HG02571 (cell line): ENCODE measurements at regions not wholly inside any gene's neighbourhood (a gene's known extent, or its start where the extent isn't known, plus 50 kb on each side); places are given as distances from the start of the nearest gene placed in this dataset.
"Not testable (repeated sequence)": the region's sequence is repeated elsewhere in the genome, so short reads cannot be mapped to it uniquely, and the experiment has no call there.

Experiments used
- ATAC-seq: cut with Tn5 transposase; IDR thresholded peaks from one replicate; pipeline ENCODE4 v1.9.1; 2021; ENCODE audit warnings: mild to moderate bottlenecking, moderate library complexity; ENCODE audit not compliant: unreplicated experiment

DNA sequence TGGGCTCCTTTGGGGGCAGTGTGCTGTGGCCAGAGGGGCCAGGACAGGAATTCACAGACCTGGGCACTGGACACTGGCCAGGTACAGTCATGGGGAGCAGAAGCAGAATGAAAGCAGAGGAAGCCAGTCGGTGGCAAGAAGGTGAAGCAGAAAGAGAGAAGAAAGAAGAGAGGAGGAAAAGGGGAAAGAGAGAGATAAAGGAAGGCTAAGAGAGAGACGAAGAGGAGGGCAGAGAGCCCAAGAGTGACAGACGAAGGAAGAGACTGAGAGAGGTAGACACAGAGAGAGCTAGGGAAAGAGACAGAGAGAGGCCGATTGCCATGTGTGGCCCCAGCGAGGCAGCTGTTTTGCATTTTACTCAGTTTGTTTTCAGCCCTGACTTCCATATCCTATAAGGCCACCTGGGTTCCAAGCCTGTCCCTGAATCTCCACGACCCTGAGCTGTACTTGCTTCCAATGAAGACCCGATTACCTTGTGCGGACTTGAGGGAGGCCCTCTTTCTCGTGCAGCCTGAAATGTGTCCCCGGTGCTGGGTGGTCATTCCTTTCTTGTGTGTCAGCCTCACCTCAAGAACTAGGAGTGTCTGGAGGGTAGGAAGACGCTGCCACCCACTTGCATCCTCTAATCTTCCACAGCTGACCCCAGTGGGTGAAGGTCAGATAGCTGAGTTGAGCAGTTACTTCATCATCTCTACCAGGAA, 73.9 kb downstream of the LSM3 start:
- no peak for ATAC-seq

DNA sequence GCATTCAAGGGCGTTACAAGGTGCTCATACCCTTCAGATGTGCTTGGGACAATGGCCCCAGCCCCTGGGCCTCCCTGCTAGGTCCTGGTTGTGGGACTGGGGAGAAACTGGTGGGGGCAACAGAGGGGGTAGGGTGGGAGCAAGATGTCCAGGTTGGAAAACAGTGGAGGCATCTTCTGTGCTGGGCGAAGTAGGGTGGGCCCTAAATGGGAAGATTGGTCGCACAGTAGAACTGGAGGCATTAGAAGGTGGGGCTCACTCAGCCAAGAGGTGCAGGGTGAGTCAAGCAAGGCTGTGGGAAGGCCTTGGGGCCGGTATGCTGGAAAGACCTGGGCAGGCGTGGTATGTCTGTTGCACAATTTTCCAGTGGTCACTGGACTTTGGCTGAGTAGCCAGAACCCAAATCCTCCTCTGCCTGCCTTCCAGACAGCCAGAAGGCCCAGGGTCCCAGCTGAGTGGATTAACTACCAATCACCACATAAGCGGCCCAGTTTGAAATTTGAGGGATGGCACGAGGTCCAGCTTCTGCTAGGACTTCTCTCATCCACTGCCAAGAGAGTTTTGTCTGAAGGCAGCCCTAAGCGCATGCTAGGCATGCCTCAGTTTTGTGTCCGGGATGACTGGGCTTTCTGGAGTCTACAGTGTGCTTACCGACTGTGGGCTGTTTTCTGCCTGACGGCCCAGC, 74.5 kb downstream of the LSM3 start:
- ATAC-seq, result no peak

GRCh38 chr3:14253707-14254382, 75.2 kb downstream of the LSM3 start:
- ATAC-seq, result no peak

- ATAC-seq, result no peak
Observed at GRCh38 chr3:14254812-14255702, 76.4 kb downstream of the LSM3 start.

DNA sequence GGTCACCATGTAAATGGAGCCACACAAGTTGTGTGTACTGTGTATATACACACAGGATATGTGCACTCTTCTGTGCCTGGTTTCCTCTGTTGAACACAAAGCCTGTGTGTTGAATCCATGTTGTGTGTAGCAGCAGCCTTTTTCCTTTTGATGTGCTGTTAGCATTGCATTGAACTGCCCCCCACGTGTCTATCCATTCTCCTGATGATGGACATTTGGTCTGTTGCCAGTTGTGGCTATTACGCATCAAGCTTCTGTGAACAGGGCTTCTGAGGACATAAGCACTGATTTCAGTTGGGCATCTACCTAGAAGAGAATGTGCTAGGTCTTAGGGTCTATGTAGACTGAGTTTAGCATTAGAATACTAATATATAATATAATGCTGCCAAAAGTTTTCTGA, 77.4 kb downstream of the LSM3 start:
- no peak for ATAC-seq

- no peak for ATAC-seq
Observed at GRCh38 chr3:14256561-14257342, 78.1 kb downstream of the LSM3 start.

DNA sequence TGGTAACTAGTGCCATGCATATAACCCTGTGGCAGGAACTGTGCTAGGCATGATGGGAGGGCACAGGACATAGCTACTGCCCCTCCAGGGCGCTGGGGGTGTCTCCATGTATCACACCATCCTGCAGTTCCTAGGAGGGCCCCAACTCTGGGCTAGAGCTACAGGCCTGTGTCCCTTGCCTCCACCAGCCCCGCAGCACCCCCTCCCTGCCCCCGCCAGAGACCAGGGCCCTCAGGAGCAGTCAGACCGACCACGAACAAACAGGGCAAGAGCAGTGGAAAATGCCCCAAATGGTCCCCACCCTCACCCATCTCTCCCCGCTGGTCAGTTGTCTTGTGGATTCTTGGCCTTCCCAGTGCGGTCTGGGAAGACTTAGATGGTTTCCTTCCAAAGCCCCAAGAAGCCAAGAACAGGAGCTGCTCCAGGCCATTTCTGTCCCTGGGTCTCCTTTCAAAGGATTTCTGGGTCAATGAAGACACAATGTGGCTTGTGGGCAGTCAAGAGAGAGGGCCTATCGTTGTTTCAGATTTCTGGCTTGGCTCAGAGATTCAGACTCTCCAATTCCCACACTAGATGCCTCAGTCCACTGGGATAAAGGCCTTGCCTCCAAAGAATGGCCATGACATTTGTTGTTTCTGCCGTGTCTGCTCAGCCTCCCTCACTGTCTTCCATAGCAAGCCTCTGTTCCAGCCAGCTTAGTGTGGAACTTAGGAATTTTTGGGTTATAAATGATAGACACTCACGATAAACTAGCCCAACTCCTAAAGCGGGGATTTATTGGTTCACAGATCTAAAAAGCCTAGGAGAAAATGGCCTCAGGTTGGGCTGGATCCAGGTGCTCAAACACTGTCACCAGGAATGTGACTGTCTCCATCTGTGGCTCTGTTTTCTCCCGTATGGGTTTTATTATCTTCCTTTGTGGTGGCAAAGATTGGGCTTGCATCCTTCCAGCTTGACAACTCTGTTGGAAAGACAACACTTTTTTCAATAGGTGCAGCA, 80.6 kb downstream of the LSM3 start:
- no peak for ATAC-seq

GRCh38 chr3:14260463-14260862, 81.8 kb downstream of the LSM3 start:
- ATAC-seq, result no peak

- ATAC-seq, result no peak
Observed at GRCh38 chr3:14261229-14261628, 82.6 kb downstream of the LSM3 start.

DNA sequence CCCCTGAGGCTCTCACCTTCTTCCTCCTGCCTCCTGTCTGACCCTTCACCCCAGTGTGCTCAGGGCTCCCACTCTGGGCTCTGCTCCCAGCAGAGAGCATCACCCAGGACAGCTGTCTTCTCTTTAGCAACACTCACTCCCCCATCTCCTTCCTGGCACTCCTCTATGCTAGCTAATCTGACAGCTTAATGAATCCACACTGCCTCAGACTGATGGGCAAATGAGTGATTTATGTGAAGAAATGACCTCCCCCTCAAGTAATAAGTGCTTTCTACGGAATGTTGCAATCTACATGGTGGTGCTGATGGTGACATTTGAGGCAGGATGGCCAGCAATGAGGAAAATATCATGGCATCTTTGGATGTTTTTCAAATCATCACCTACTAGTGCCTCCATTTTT, 83.6 kb downstream of the LSM3 start:
- ATAC-seq, result no peak

DNA sequence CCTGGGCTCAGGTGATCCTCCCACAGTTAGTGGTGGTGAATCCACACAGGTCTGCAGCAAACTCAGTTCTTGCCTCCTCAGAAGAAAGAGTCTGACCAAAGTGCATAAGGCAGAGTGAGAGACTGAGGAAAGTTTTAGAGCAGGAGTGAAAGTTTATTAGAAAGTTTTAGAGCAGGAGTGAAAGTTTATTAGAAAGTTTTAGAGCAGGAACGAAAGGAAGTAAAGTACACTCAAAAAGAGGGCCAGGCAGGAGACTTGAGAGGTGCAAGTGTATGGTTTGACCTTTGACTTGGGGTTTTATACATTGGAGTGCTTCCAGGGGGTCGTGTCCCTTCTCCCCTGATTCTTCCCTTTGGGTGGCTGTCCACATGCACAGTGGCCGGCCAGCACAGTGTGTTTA, 84.2 kb downstream of the LSM3 start:
- no peak for ATAC-seq

DNA sequence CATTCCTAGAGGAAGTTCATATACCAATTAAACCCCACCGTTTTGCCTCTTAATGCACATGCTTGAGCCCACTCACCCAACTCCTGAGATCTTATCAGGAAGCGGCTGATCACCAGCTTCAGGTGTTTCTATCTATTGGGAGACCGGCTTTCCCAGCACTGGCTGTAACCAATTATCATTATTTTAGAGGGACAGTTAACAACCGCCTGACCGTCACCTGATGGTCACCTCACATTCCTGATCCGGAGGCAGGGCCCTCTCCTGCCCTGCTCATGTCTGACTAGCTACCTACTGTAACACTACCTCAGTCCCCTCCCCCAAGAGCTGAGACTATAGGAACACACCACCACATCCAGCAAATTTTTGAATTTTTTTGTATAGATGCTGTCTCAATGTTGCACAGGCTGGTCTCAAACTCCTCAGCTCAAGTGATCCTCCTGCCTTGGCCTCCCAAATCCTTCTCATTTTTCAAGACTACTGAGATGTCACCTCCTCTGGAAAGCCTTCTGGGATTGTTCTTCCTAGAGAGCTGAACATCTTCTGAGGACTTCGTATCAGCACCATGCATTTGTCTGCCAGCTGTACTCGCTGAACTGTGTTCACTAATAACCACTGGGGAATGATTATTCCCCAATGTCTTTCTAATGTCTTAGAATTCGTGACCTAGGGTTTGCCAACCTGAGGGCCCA, 84.8 kb downstream of the LSM3 start:
- ATAC-seq, result no peak

DNA sequence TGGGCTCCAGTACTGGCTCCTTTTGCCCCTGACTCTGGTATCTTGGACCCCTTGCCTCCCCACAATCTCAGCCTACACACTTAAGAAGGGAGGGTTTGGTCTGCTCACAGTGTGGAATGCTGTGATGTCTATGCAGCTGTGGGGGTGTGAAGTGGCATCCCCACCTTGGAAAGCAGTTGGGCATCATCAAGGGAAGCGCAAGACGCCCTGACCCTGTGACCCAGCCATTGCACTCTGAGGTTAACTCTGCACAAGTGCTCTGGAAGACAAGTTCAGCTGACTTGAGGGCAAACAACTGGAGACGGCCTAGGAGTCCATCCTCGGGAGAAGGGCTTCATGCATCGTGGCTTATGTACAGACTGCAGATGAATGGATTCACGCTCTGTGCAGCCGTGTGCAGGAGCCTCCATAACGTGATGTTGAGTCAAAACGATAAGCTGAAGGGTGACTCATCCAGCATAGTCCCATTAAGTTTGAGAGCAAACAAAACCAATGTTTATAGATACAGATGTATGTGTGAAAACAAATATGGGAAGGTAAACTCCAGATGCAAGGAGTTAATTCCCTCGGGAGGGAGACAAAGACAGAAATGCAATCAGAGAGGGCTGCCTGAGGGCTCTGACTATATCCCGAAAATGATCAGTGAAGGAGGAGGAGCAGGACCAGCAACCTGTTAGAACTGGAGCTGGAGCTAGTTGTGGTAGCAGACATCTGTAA, 86.8 kb downstream of the LSM3 start:
- no peak for ATAC-seq

GRCh38 chr3:14266361-14266760, 87.7 kb downstream of the LSM3 start:
- no peak for ATAC-seq

DNA sequence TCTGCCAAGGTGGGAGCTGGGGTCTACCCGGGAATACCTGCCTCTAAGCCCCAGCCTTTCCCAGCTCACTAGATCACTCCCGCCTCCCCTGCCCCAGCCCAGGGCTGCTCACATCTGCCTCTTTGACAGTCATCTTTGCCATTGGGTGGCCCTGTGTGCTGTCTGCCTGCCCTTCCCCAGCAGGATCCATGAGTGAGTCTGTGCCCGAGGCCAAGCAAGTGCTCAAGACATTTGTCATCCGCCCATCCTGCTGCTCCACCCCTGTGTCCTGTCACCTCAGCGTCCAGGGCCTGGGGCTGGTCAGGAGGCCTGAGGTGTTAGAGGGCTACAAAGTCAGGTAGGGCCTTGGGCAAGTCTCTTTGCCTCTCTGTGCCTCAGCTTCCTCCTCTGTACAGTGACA, 89.4 kb downstream of the LSM3 start:
- ATAC-seq, result no peak

GRCh38 chr3:14268897-14269296, 90.3 kb downstream of the LSM3 start:
- no peak for ATAC-seq

- not testable (repeated sequence) for ATAC-seq
Observed at GRCh38 chr3:14272041-14272958, 93.7 kb downstream of the LSM3 start.
